ENCODE measurements at regions not wholly inside any gene's neighbourhood (a gene's known extent, or its start where the extent isn't known, plus 50 kb on each side); places are given as distances from the start of the nearest gene placed in this dataset.
"Not testable (repeated sequence)": the region's sequence is repeated elsewhere in the genome, so short reads cannot be mapped to it uniquely, and the experiment has no call there.

DNA sequence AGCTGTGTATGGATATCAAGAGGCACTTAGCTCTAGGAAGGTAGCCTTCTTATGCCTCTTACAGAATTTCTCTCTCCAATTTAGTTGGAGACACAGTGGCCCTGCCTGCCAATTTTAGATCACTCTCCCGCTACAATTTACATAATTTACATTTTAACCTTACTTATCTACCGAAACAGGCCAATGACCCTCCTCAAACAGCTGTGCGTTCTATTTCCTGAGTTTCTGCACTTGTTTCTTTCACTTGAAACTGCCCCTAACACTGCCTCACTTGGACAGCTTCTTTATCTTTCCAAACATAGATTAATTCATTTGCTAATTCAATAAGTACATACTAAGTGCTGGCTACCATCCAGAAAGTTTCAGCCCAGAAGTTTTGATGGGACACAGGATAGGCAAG lies 52.9 kb upstream of the HDDC2 start:
- no peak for DNase-seq (ENCODE audit: low read depth in 2 of 2)

GRCh38 chr6:125356884-125357283 lies 55.1 kb upstream of the HDDC2 start:
- DNase-seq (ENCODE audit: low read depth in 2 of 2) = no peak

- no peak for DNase-seq (ENCODE audit: low read depth in 2 of 2)
Observed at GRCh38 chr6:125357515-125358256, 55.9 kb upstream of the HDDC2 start.

DNA sequence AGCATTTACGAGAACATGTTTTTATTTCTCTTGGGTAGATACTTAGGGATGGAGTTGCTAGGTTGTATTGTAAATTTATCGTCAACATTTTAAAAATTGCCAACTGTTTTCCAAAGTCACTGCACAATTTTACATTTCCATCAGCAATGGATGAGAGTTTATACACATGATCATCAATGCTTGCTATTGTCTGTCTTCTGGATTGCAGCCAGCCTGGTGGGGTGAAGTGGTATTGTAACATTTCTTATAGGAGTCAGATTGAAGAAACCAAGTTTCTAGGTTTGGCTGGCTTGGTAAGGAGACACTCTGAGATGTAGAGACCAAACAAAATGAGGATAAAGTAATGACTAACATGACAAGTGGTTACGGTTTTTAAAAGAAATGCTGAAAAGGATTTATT lies 57.1 kb upstream of the HDDC2 start:
- no peak for DNase-seq (ENCODE audit: low read depth in 2 of 2)

DNA sequence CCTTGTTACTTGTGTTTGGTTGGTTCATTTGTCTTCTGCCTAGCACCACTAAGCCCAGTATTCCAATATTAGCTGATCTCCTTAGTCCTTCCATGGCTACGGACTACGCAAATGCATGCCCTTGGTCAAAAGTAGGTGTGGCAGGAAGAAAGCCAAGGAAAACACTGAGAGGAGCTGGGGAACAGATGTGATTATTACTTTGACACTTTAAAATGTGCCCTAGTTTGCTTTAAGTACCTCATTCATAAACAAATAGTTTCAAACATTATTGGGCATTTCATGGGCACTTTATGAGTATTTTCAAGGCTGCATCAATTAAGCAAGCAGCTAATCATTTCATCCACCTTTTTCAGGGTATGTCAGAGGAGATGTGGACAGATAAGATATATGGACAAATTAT lies 60.1 kb upstream of the HDDC2 start:
- no peak for DNase-seq (ENCODE audit: low read depth in 2 of 2)

DNA sequence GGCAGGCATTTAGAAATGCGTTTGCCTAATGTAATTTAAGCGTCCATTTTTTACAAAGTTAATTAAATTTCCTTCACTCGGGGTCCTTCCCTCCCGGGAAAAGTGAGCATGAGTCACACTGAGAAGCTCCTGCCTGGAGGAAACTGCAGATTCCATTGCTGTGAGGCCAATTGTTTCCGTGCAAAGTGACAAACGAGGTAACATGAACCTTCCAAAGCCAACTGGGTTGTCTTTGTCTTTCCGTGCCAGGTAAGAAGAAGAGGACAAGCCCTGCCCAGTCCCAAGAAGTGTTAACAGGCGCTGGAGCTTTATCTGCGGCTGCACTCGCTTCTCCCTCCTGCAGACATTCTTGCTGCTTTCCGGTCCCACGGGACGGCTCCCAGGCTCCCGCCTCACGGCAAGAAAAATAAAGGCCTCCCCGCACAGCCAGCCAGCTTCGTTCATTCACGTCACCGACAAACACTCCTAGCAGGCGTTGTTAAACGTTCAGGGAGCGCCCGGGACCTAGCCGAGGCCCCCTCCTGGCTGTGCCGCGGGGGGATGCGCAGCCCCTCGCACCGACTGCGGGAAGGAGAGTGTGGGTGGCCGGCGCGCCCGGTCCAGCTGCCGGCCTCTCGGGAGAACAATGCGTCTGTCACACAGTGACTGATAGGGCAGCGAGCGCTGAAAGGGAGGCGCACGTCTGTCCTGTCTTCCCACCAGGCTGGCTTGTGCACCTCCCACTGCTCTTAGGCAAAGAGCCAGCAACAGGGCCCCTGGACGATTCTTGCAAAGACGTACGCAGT lies 61.5 kb upstream of the HDDC2 start:
- peak in 1 of 2 experiments; percentile 18 for DNase-seq (ENCODE audit: low read depth in 2 of 2)

DNA sequence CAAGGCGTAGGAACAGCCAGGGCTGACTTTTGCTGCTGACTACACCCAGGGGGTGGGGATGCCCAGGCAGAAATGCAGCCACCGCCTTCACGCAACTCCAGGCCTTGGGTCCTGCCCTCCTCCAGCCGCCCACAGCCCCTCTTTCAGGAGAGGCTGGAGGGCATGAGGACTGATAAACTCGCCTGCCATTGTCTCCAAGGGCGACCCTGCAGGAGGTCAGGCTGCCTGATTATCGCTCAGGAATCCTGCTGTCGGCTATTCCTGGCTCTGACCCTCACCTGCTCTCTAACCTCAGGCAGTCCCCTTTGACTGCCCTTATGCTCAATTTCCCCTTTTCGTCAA lies 62.0 kb upstream of the HDDC2 start:
- no peak for DNase-seq (ENCODE audit: low read depth in 2 of 2)

GRCh38 chr6:125365230-125365629 lies 63.5 kb upstream of the HDDC2 start:
- DNase-seq (ENCODE audit: low read depth in 2 of 2) = no peak

DNA sequence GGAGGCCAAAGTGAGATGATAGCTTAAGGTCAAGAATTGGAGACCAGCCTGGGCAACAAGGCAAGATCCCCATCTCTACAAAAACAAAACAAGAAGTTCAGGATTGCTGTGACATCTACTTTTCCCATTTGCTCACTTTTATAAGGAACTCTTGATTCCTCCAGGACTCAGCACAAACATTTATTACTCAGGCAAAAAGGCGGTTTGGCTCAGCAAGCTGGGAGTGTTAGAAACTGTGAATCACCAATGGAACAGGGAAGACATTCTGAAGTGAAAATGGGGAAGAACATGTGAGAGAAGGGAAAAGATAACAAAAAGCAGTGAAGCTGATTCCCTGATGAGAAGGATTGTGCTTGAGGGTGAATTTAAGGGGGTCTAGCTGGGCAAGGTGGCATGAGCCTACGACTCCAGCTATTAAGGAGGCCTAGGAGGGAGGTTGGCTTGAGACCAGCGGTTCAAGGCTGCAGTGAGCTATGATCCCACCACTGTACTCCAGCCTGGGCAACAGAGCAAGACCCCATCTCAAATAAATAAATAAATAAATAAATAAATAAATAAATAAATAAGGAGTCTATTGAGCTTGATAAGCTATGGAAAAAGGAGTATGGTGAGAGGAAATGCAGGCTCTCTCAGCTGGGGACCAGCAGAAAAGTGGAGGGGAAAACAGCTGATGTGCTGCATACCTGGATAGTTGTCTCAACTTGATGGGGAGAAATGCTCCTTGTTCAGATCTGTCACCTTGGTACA lies 65.4 kb upstream of the HDDC2 start:
- no peak for DNase-seq (ENCODE audit: low read depth in 2 of 2)

GRCh38 chr6:125370343-125370742 lies 68.6 kb upstream of the HDDC2 start:
- no peak for DNase-seq (ENCODE audit: low read depth in 2 of 2)

DNA sequence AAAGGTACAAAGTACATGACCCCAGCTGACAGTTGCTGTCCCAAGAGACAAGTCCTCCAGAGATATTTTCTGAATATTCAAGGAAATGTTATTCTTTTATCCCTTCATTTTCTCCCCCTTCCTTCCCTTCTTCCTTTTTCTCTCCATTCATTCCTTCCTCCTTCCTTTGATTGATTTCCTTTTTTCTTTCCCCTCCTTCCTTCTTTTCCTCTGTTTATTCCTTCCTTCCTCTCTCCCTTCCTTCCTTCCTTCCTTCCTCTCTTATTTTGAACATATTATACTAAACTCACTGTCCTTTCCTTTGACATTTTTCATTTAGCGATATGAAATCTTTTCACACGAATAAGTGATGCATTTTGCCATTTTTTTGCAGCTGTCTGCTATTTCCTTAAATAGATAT lies 73.2 kb upstream of the HDDC2 start:
- DNase-seq (ENCODE audit: low read depth in 2 of 2) = no peak

GRCh38 chr6:125375821-125376220 lies 74.1 kb upstream of the HDDC2 start:
- DNase-seq (ENCODE audit: low read depth in 2 of 2) = no peak

GRCh38 chr6:125377621-125378020 lies 75.9 kb upstream of the HDDC2 start:
- DNase-seq (ENCODE audit: low read depth in 2 of 2) = peak; percentile 75 to 78

- DNase-seq (ENCODE audit: low read depth in 2 of 2) = no peak
Observed at GRCh38 chr6:125379174-125379573, 77.4 kb upstream of the HDDC2 start.

DNA sequence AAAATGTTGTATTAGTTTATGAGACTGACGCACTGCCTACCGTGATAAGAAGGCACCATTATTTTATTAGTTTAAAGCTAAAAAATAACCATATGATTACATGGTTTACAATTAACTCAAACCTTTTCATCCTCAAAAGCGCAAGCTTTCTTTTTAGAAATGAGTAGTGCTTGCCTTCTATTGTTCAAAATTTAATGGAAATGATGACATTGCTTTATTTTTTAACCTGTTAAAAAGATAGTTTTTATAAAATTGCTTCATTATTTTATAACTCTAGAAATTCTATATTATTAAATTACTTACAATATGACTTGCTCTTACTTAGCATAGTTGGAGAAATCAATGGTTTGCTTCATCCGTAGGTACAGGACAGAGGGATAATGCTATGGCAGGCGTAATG lies 78.7 kb upstream of the HDDC2 start:
- no peak for DNase-seq (ENCODE audit: low read depth in 2 of 2)

- not testable (repeated sequence) for DNase-seq (ENCODE audit: low read depth in 2 of 2)
Observed at GRCh38 chr6:125386337-125386736, 84.6 kb upstream of the HDDC2 start.

- DNase-seq (ENCODE audit: low read depth in 2 of 2) = no peak
Observed at GRCh38 chr6:125392682-125393081, 90.9 kb upstream of the HDDC2 start.

GRCh38 chr6:125393449-125393858 lies 91.7 kb upstream of the HDDC2 start:
- DNase-seq (ENCODE audit: low read depth in 2 of 2) = no peak

- no peak for DNase-seq (ENCODE audit: low read depth in 2 of 2)
Observed at GRCh38 chr6:125406741-125407140, 105.0 kb upstream of the HDDC2 start.

GRCh38 chr6:125414507-125414906 lies 112.7 kb upstream of the HDDC2 start:
- no peak for DNase-seq (ENCODE audit: low read depth in 2 of 2)

GRCh38 chr6:125415913-125416312 lies 114.1 kb upstream of the HDDC2 start:
- no peak for DNase-seq (ENCODE audit: low read depth in 2 of 2)

- DNase-seq (ENCODE audit: low read depth in 2 of 2) = no peak
Observed at GRCh38 chr6:125421836-125422235, 120.1 kb upstream of the HDDC2 start.

DNA sequence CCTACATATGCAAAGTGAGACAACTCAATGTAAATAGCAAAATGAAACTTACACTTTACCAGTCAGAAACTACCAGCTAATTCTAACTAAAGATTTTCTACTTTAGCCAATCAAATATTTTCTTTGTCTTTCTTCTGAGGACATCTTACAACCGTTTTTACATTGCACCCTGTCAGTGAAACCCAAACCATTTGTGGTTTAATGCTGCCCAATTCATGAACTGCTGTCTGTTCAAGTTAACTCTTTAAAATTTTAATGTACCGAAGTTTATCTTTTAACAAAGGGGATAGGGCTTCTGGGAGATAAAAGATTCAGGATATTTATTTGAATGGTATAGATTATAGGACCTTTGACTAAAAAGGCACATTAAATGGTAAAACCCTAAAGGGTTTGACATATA lies 121.3 kb upstream of the HDDC2 start:
- no peak for DNase-seq (ENCODE audit: low read depth in 2 of 2)
